NB4 (cell line): ENCODE measurements at regions not wholly inside any gene's neighbourhood (a gene's known extent, or its start where the extent isn't known, plus 50 kb on each side); places are given as distances from the start of the nearest gene placed in this dataset.

ENCODE experiments used
- CTCF ChIP-seq: IDR thresholded peaks from one replicate; pipeline ENCODE4 v1.5.1; 2012; ENCODE audit warnings: low read depth, low read length
- MYC ChIP-seq: IDR thresholded peaks from 2 replicates; pipeline ENCODE4 v1.6.1; 2011; ENCODE audit warnings: low read depth, low read length
- POLR2A ChIP-seq: IDR thresholded peaks from 2 replicates; pipeline ENCODE4 v1.6.1; 2011; ENCODE audit warnings: mild to moderate bottlenecking; ENCODE audit not compliant: insufficient read length; ENCODE audit errors: extremely low read depth
- TF ChIP-seq, protein P1 (sequence below): IDR thresholded peaks from 2 replicates; pipeline ENCODE4 v1.6.1; 2011; ENCODE audit warnings: low read depth, low read length

DNA sequence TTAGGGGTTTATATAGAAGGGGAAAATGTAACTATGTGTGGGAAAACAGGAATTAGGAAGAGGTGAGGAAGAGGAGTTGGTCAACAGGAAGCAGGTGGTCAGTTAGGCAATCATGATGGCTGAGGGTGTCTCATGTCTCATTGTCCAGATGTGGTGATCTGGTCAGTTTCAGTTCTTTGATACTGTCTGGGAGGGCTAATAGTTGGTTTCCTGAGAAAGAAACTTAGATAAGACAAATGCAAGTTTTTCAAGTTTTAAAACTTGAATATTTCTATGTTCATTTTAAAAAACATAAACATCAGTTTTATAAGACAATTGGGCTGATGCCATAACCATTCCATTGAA, 1121.8 kb upstream of the USP15 start:
- TF ChIP-seq POLR2A, result no peak
- TF ChIP-seq CTCF, result no peak
- TF ChIP-seq, protein P1, sequence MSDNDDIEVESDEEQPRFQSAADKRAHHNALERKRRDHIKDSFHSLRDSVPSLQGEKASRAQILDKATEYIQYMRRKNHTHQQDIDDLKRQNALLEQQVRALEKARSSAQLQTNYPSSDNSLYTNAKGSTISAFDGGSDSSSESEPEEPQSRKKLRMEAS, result no peak
- no peak for TF ChIP-seq MYC
